ENCODE measurements at regions not wholly inside any gene's neighbourhood (a gene's known extent, or its start where the extent isn't known, plus 50 kb on each side); places are given as distances from the start of the nearest gene placed in this dataset.

GRCh38 chr4:187208651-187209050, 485.0 kb upstream of the FAT1 start:
- no peaks in the 10 kb centered on the region for H3K36me3 ChIP-seq (ENCODE audit: control insufficient read depth, insufficient read depth, low read length)
- ChIA-PET POLR2A (no interaction called here), CTCF (interaction anchor here (1.6 kb wide), 1 partner anchor 261 kb away, joined by 3 read pairs; no protein-coding TSS in a partner anchor)
- H3K4me3 ChIP-seq (ENCODE audit: low read depth, low read length): no peak overlapping the region
- DNase-seq (ENCODE audit: low read depth): no peak
- TF ChIP-seq CTCF (IDR thresholded peaks at IDR 0.05; ENCODE audit: insufficient read depth, low read depth, low read length): no peak
- H3K27me3 ChIP-seq (ENCODE audit: control insufficient read depth, insufficient read depth, low read length): no peaks in the 10 kb centered on the region

GRCh38 chr4:187209921-187210613, 486.4 kb upstream of the FAT1 start:
- H3K36me3 ChIP-seq (ENCODE audit: control insufficient read depth, insufficient read depth, low read length): no peaks in the 10 kb centered on the region
- no peak overlapping the region for H3K4me3 ChIP-seq (ENCODE audit: low read depth, low read length)
- peak; percentile 98 for DNase-seq (ENCODE audit: low read depth)
- TF ChIP-seq CTCF (IDR thresholded peaks at IDR 0.05; ENCODE audit: insufficient read depth, low read depth, low read length): no peak
- no peaks in the 10 kb centered on the region for H3K27me3 ChIP-seq (ENCODE audit: control insufficient read depth, insufficient read depth, low read length)
- POLR2A ChIA-PET: interaction anchor here (0.7 kb wide), 1 partner anchor 397 kb away, joined by 3 read pairs; no protein-coding TSS in a partner anchor
- CTCF ChIA-PET: interaction anchor here (1.6 kb wide), 1 partner anchor 262 kb away, joined by 3 read pairs; no protein-coding TSS in a partner anchor

- Histone ChIP-seq H3K36me3 (ENCODE audit: control insufficient read depth, insufficient read depth, low read length) (no peaks in the 10 kb centered on the region), H3K4me3 (ENCODE audit: low read depth, low read length) (no peak overlapping the region), H3K27me3 (ENCODE audit: control insufficient read depth, insufficient read depth, low read length) (no peaks in the 10 kb centered on the region)
- CTCF ChIA-PET: no interaction called here
- POLR2A ChIA-PET: no interaction called here
- TF ChIP-seq CTCF (IDR thresholded peaks at IDR 0.05; ENCODE audit: insufficient read depth, low read depth, low read length): no peak
- no peak for DNase-seq (ENCODE audit: low read depth)
These were observed 488.9 kb upstream of the FAT1 start for GRCh38 chr4:187212446-187213080.

GRCh38 chr4:187215438-187215837, 491.8 kb upstream of the FAT1 start:
- CTCF ChIA-PET: no interaction called here

More at GRCh38 chr4:187215438-187215837, 491.8 kb upstream of the FAT1 start:
- Histone ChIP-seq H3K27me3 (ENCODE audit: control insufficient read depth, insufficient read depth, low read length) (no peaks in the 10 kb centered on the region), H3K36me3 (ENCODE audit: control insufficient read depth, insufficient read depth, low read length) (no peaks in the 10 kb centered on the region), H3K4me3 (ENCODE audit: low read depth, low read length) (no peak overlapping the region)
- no peak for TF ChIP-seq CTCF (IDR thresholded peaks at IDR 0.05; ENCODE audit: insufficient read depth, low read depth, low read length)
- POLR2A ChIA-PET: no interaction called here
- DNase-seq (ENCODE audit: low read depth): no peak

Measured in BJ (cell line).